Keratinocyte (primary cell): ENCODE measurements at regions not wholly inside any gene's neighbourhood (a gene's known extent, or its start where the extent isn't known, plus 50 kb on each side); places are given as distances from the start of the nearest gene placed in this dataset.

Experiments used
- DNase-seq: peaks from one replicate; pipeline ENCODE4 v3.0.0-alpha.2; 2011; ENCODE audit warnings: low read depth, missing footprints, low spot score
- FAIRE-seq: peaks from 2 replicates; lab custom pipeline; 2011; peaks lifted over from hg19 to GRCh38; lab: Jason Lieb, UNC
- H2AFZ ChIP-seq: 2 replicates; pipeline ENCODE4 v1.6.0; 2012; ENCODE audit warnings: low read length, control low read depth, inconsistent platforms; ENCODE audit not compliant: control insufficient read depth
- H3K27ac ChIP-seq: 2 replicates; pipeline ENCODE4 v1.5.1; 2011; ENCODE audit warnings: low read length; ENCODE audit not compliant: control insufficient read depth, insufficient read depth
- H3K27me3 ChIP-seq: 3 replicates; pipeline ENCODE4 v1.6.0; 2011; ENCODE audit warnings: low read length; ENCODE audit not compliant: control insufficient read depth, insufficient read depth; ENCODE audit errors: extremely low read depth
- H3K36me3 ChIP-seq, 2 experiments: 2 replicates in 1 of 2; 3 replicates in 1 of 2; pipeline ENCODE4 v1.5.1; 2011; ENCODE audit warnings: low read length in 2 of 2, mild to moderate bottlenecking in 1 of 2; ENCODE audit not compliant: control insufficient read depth in 2 of 2, insufficient read depth in 2 of 2; ENCODE audit errors: extremely low read depth in 1 of 2
- H3K4me1 ChIP-seq: 3 replicates; pipeline ENCODE4 v1.5.1; 2011; ENCODE audit warnings: low read length; ENCODE audit not compliant: control insufficient read depth, insufficient read depth; ENCODE audit errors: extremely low read depth
- H3K4me2 ChIP-seq: 3 replicates; pipeline ENCODE4 v1.6.0; 2011; ENCODE audit warnings: low read depth, low read length; ENCODE audit not compliant: control insufficient read depth, insufficient read depth; ENCODE audit errors: extremely low read depth
- H3K4me3 ChIP-seq, 3 experiments: fragments of 200-600 bp in 1 of 3; sonication (generic) in 1 of 3; 2 replicates in 2 of 3; 3 replicates in 1 of 3; pipeline ENCODE4 v1.5.1; 2011 to 2016; ENCODE audit warnings: low read length in 3 of 3, mild to moderate bottlenecking in 3 of 3, control low read depth in 2 of 3, inconsistent platforms in 1 of 3, low read depth in 1 of 3, mixed read lengths in 1 of 3, mixed run types in 1 of 3, moderate library complexity in 1 of 3; ENCODE audit not compliant: control insufficient read depth in 2 of 3, insufficient read depth in 2 of 3; ENCODE audit errors: extremely low read depth in 1 of 3
- H3K79me2 ChIP-seq: 2 replicates; pipeline ENCODE4 v1.6.0; 2012; ENCODE audit warnings: low read length; ENCODE audit not compliant: control insufficient read depth, insufficient read depth
- H3K9ac ChIP-seq: 3 replicates; pipeline ENCODE4 v1.6.0; 2011; ENCODE audit warnings: low read length; ENCODE audit not compliant: control insufficient read depth, insufficient read depth; ENCODE audit errors: extremely low read depth
- H3K9me1 ChIP-seq: 3 replicates; pipeline ENCODE4 v1.6.0; 2011; ENCODE audit warnings: low read length; ENCODE audit not compliant: control insufficient read depth, insufficient read depth; ENCODE audit errors: extremely low read depth
- H3K9me3 ChIP-seq: 2 replicates; pipeline ENCODE4 v1.5.1; 2012; ENCODE audit warnings: low read depth, low read length; ENCODE audit not compliant: control insufficient read depth
- H4K20me1 ChIP-seq: 3 replicates; pipeline ENCODE4 v1.6.0; 2011; ENCODE audit warnings: low read length; ENCODE audit not compliant: control insufficient read depth, insufficient read depth; ENCODE audit errors: extremely low read depth
- EZH2 ChIP-seq: IDR thresholded peaks from one replicate; pipeline ENCODE4 v1.6.1; 2012; ENCODE audit warnings: inconsistent platforms, mild to moderate bottlenecking, low read length, moderate library complexity
- dilution Hi-C: fragments of 300-500 bp; cut with MboI; formaldehyde crosslinking; loops from one replicate; pipeline ENCODE4 v1.7.0; 2020; ENCODE audit warnings: low sequenced_read_pairs; ENCODE audit not compliant: extremely low pct_ligation_motif_present
- TF ChIP-seq, protein P1 (sequence below), 3 experiments: IDR thresholded peaks in 1 of 3; conservative IDR thresholded peaks in 1 of 3; optimal IDR thresholded peaks in 1 of 3; 2 replicates in 2 of 3; 3 replicates in 1 of 3; pipeline versions ENCODE3 to v1.5.1; 2011; ENCODE audit warnings: low read length in 3 of 3, mild to moderate bottlenecking in 3 of 3, moderate library complexity in 2 of 3, control low read depth in 1 of 3, inconsistent platforms in 1 of 3; ENCODE audit not compliant: insufficient read depth in 2 of 3; ENCODE audit errors: extremely low read depth in 1 of 3

DNA sequence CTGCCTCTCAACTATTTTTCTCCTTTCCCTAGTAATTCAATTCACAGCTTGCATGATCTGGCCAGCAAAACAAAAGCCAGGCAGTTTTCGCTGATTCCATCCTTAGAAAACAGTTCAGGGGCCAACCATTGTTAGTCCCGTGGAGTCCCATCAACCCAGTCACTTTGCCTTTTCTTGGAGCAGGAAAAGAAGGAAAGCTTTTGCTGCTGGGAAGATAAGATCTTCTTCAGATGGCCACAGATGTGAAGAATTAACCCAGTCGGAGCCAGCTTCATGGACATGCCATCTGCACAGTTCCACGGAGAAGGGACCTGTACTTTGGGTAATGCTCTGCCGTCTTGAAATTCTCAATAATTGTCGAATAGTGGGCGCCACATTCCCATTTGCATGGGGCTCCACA is 76.9 kb upstream of the TSHZ2 start:
- dilution Hi-C loops, result no loop called here
- Histone ChIP-seq H3K27ac (no peak overlapping the region), H3K79me2 (no peaks in the 10 kb centered on the region), H2AFZ (peak overlapping the region; percentile 82), H3K4me3 (no peak overlapping the region), H3K4me2 (no peak overlapping the region), H3K36me3 (no peaks in the 10 kb centered on the region), H3K9me1 (no peaks in the 10 kb centered on the region), H3K9ac (no peak overlapping the region), H3K27me3 (no peaks in the 10 kb centered on the region), H3K9me3 (no peaks in the 10 kb centered on the region), H4K20me1 (no peaks in the 10 kb centered on the region), H3K4me1 (peaks cover 4% of the 10 kb centered on the region)
- TF ChIP-seq, protein P1, sequence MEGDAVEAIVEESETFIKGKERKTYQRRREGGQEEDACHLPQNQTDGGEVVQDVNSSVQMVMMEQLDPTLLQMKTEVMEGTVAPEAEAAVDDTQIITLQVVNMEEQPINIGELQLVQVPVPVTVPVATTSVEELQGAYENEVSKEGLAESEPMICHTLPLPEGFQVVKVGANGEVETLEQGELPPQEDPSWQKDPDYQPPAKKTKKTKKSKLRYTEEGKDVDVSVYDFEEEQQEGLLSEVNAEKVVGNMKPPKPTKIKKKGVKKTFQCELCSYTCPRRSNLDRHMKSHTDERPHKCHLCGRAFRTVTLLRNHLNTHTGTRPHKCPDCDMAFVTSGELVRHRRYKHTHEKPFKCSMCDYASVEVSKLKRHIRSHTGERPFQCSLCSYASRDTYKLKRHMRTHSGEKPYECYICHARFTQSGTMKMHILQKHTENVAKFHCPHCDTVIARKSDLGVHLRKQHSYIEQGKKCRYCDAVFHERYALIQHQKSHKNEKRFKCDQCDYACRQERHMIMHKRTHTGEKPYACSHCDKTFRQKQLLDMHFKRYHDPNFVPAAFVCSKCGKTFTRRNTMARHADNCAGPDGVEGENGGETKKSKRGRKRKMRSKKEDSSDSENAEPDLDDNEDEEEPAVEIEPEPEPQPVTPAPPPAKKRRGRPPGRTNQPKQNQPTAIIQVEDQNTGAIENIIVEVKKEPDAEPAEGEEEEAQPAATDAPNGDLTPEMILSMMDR (optimal IDR thresholded peaks at IDR 0.05 in 1 of 3, IDR thresholded peaks at IDR 0.05 in 1 of 3, conservative IDR thresholded peaks at IDR 0.05 in 1 of 3; ENCODE audit: extremely low read depth in 1 of 3, insufficient read depth in 2 of 3, low read length in 3 of 3), result no peak
- FAIRE-seq (no peak), DNase-seq (no peak)

DNA sequence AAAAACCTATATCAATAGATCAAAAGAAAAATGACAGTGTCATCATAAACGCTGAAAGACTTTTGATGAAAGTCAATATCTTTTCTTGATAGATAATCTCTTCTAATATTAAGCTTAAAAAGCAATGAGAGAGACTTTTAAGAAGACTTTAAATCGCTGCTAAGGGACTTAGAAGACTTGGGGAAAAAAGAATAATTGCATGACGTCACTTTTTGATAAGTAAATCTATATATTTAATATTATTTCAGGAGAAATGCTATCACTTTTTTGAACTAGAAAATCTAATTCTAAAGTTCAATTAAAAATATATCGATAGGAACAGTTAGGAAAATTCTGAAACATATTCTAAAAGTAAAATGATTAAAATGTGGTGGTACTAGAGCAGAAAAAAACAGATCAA is 78.7 kb upstream of the TSHZ2 start:
- no peaks in the 10 kb centered on the region for H3K27me3 ChIP-seq
- H3K9ac ChIP-seq, result no peak overlapping the region
- H3K4me3 ChIP-seq, result no peak overlapping the region
- DNase-seq (no peak), FAIRE-seq (no peak)
- no peaks in the 10 kb centered on the region for H3K36me3 ChIP-seq
- no peaks in the 10 kb centered on the region for H3K9me1 ChIP-seq
- no peaks in the 10 kb centered on the region for H4K20me1 ChIP-seq
- H3K4me1 ChIP-seq, result peaks cover 4% of the 10 kb centered on the region
- H3K79me2 ChIP-seq, result no peaks in the 10 kb centered on the region
- no peak for TF ChIP-seq EZH2
- TF ChIP-seq, protein P1 (optimal IDR thresholded peaks at IDR 0.05 in 1 of 3, IDR thresholded peaks at IDR 0.05 in 1 of 3, conservative IDR thresholded peaks at IDR 0.05 in 1 of 3; ENCODE audit: extremely low read depth in 1 of 3, insufficient read depth in 2 of 3, low read length in 3 of 3), result no peak
- H2AFZ ChIP-seq, result no peak overlapping the region
- H3K4me2 ChIP-seq, result no peak overlapping the region
- dilution Hi-C loops, result no loop called here
- no peak overlapping the region for H3K27ac ChIP-seq
- no peaks in the 10 kb centered on the region for H3K9me3 ChIP-seq
